ENCODE measurements at regions not wholly inside any gene's neighbourhood (a gene's known extent, or its start where the extent isn't known, plus 50 kb on each side); places are given as distances from the start of the nearest gene placed in this dataset.
A peak's percentile ranks its signal among the peaks of the same experiment; 100 is the strongest.
"Not testable (repeated sequence)": the region's sequence is repeated elsewhere in the genome, so short reads cannot be mapped to it uniquely, and the experiment has no call there.

DNA sequence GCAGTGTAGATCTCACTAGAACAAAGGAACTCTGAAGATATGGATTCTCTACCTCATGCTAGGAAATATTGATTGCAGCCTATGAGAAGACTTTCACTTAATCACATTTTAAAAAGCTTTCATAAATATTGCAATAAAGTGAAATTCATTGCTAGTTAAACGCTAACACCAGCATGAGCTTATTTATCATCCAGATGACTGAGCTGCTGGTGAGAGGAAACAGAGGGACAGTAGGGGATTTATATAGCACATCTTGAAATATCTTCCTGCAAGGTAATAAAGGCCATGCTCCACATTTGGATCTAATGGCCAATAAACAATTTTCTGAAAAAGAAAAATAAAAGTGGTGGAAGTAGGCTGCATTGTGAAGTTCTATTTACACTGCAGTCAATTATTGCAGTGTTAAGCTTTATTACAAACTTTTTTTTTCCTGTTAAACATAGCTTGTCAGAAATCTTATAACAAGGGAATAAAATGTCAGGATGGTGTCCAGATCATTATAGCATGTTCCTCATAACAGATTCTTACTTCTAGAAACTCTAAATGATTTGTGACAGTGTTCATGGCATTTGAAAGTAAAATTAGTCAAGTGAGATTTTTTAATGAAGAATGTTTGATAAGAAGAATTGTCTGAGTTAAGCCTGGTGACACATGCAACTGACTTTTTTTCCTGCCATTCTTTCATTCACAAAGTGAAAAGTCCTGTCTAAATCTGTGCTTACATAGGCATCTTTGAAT lies 342.6 kb downstream of the DMAC1 start:
- DNase-seq, result no peak

DNA sequence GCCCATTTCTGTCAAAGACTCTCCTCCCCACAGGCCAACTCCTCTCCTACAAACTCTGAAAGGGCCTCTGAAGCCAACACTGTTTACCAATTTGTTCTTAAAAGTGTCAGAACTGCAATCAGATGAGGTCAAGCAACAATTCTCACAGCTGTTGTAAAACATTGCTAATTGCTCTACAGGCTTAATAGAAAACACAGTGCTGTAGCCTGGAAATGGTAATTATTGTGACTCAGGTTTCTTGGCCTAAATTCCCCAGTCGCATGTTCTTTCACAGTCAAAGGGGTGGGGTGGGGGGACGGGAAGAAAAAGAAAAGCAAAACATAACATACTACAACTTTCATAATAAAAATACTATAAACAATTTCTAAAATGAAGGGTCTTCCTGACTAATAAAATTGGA lies 343.2 kb downstream of the DMAC1 start:
- DNase-seq, result no peak

DNA sequence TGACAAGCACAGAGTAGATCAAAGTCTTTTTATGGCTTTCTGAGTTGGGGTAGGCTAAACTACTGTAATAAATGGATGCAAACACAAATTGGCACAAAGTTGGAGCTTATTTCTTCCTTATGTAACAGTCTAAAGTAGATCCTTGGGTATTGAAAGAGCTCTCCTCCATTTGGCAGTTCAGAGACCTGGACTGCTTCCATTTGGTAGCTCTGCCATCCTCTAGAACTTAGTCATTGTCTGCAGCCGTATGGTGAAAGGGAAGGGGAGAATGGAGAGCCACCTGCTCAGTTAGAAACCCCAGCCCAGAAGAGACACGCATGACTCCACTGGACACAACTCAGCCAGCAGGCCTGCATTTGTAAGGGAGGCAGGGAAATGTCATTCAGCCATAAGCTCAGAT lies 345.0 kb downstream of the DMAC1 start:
- DNase-seq, result no peak

DNA sequence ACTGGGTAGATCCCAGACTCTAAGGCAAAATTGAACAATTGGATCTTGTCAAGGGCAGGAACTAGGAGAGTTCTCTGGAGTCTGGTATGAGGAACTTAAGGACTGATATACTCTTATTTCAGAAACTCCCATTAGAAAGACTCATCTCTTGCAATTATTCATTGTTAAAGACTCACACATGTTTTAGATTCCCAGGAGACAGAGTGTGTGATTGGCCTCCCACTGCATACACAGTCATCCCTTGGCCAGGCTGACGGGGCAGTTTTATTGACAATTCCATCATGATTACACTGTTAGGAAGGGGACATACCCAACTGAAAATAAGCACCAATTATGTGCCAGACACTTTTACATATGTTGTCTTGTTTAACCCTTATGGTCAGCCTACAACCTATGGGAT lies 347.2 kb downstream of the DMAC1 start:
- no peak for DNase-seq

DNA sequence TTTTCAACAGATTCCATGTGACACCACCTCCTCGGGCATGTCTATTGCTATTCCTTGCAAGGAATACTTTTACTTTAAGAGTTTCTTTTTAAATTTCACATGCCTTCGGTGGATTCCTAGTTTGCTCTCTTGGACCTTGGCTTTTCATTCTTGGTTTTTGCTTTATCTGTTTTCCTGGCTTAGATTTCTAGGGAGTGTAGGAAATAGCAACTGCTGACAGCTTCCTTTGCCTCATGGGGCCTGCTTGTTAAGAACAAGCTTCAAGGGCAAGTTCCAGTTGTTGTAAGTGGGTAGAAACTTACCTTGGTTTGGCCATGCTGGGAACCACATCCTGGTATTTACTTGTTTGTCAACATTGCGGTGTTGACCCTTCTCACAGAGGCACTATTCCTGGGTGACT lies 348.5 kb downstream of the DMAC1 start:
- DNase-seq, result no peak

DNA sequence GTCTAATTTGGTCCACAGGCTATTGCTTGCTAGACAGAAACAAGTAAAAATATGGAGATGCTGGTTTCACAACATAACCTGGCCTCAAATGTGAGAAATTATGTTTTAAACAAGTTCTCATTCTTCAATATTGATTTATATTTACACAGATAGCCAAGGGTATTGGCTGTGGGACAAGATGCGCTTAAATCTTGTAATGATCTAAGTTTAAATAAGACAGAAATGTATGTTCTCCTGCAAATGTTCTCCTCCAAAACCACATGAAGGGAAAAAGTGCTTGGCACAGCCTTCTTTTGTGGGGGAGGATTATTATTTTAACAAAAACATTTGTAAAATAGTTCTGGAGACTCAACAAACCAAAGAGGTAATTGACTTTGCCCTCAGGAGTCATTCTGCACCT lies 356.0 kb downstream of the DMAC1 start:
- no peak for DNase-seq

DNA sequence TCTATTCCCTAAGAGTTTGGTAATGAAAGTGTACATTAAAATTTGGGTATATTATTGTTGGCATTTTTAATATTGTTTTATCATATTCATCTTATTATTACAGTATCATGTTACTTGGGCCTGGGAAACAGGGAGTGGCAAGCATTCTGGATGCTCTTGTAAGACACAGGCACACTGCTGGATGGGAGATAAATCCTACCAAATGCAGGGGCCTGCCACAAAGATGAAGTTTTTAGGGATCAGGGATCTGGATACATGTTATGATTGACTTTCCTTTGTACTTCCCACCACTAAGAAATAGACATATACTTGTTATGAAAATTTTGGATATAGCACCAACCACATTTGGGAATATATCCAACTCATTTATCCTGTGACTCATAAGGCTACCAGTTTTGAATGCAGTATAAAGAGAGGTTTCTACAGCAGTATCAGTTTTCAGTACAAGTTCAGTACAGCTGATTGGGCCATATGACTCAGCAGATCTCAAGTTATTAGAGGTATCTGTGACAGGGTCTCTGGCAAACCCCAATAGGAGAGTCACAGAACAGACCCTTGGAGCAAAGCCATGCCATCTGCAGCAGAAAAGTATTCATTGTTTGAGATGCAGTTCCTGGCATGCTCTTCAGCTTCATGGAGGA lies 360.1 kb downstream of the DMAC1 start:
- DNase-seq, result no peak

DNA sequence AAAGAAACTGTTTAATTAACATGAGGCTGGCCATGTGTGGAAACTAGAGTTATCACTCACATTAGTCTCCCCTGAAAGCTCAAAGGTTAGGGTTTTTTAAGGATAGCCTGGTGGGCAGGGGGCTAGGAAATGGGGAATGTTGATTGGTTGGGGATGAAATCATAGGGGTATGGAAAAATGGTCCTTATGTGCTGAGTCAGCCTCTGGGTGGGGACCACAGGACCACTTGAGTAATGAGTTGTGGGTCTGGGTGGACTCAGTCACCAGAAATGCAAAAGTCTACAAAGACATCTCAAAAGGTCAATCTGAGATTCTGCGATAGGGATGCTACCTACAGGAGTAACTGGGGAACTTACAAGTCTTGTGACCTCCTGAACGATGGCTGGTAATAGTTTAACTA lies 362.8 kb downstream of the DMAC1 start:
- no peak for DNase-seq

DNA sequence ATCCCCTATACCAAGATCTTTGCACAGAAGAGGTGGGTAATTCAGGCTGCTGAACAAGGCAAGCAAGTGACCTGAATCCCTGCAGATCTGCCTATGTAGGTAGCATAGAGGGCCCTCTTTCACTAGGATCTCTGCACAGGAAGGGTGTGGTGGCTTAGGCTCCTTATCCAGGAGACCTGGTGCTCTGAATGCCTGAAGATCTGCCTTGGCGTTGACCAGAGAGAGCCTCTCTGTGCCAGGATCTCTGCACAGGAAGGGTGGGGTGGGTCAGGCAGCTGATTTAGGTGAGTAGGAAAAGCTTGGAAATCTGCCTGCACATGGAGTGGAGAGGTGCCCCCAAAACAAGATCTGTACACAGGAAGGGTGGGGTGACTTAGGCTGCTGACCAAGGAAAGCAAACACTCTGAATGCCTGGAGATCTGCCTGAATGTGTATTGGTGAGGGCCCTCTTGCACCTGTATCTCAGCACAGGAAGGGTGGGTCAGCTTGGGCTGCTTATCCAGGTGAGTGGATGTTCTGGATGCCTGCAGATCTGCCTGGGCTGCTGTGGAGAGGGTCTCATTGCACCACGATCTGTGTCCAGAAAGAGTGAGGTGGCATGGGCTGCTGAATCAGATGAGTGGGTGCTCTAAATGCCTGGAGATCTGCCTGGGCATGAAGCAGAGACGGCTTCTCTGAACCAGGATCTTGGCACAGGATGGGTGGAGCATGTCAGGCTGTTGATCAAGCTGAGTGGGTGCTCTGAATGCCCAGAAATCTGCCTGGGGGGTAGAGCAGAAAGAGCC lies 365.9 kb downstream of the DMAC1 start:
- no peak for DNase-seq

DNA sequence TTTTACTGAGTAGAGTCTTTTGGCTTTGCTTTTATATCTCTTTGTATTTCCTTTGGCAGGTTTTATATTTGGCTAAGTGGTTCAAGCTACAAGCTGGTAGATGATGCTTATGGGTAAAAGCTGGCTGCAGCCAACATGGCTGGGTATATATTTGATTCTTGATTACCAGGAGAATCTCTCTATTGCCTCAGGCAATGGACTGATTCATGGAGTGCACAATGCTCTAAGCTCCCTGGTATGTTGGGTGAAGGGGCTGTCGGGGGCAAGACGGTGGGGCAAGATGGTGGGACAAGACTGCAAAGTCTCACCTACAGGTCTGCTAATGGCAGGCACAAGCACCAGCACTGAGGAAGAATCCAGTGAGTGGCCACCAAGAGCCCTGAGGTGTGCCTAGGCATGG lies 366.6 kb downstream of the DMAC1 start:
- no peak for DNase-seq

DNA sequence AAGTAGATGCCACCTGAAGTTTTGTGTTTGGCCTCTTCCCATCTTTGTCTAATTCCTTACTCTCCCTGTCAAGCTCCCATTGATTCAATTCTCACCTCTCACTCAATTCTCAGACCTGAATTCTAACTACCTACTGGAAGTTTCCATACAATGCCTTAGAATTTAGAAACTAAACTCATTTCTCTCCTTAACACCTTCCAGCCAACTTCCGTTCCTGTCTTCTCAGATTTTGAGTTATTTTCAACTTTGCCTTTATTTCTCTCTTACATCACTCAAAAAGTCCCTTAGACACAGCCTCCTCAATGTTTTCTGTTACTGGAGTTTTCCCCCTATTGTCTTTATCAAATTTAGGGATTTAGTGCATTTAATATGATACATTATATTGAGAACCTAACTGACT lies 382.2 kb downstream of the DMAC1 start:
- DNase-seq, result not testable (repeated sequence)

DNA sequence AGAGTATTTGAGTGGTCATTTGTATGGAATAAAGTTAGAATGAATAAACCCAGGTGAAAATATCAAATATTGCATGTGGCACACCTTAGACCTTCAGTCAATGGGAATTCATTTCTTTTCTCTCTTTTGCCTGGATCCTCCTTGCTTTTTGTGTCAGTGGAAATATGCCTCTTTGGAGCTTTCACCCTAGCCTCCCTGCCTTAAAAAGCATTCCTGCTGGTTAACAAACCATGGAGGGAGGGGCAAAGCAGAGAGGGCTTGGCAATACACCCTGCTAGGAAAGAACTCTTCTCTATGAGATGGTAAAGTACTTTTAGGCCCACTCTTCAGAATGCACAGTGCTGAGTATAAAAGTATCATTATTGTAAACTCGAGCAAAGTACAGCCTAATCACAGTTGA lies 383.7 kb downstream of the DMAC1 start:
- no peak for DNase-seq

DNA sequence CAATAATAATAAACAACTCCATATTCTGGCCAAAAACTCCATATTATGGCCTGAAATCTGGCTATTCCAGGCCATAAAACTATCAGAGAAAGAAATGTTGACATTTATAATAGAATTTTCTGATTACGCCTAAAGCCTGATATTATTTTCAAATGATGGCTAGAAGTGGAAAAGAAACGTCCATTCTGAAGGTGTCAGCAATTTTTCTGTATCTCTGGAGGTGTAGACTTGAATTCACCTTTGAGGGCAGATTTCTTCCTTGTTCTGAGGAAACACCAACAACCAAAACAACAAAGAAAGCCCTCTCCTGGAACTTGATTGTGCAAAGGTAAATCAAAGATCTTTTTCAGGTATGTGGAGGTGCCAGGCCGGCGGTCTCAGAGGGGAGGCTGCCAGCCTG lies 390.7 kb downstream of the DMAC1 start:
- no peak for DNase-seq

DNA sequence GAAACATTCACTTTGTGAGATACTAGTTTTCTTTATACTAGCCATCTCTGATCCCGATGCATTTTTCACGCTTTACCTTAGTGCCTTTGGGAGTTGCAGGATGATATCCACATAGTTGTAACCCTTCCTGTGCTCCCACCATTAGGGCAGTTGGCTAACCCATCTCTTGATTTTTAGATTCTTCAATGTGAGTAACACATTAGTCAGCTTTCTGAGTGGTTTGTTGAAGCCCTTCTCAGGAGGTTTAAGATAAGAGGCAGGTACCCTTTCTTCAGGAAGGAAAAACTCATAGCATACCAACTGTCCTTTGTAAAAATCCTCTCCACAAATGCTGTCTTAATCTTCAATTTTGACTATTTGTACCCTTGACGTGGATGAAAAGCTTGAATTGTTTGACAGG lies 392.3 kb downstream of the DMAC1 start:
- DNase-seq, result no peak

DNA sequence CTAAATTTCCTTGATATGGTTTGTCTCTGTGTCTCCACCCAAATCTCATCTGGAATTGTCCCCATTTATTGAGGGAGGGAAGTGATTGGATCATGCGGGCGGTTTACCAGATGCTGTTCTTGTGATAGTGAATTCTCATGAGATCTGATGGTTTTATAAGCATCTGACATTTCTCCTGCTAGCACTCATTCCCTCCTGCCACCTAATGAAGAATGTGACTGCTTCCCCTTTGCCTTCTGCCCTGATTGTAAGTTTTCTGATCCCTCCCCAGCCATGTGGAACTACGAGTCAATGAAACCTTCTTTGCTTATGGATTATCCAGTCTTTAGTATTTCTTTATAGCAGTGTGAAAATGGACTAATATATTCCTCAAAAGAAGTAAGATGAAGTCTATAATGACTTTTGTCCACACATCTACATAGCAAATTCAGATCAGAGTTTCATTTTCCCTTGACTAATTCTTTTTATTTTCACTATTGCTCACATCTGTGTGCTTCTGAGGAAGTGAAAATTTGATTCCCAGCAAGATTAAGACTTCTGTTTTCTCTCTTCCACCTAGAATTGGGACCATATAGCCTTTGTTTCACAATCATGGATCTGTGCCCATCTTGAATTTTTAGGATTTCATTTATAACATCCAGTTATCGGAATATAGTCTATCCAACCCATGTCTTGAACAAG lies 393.5 kb downstream of the DMAC1 start:
- no peak for DNase-seq

DNA sequence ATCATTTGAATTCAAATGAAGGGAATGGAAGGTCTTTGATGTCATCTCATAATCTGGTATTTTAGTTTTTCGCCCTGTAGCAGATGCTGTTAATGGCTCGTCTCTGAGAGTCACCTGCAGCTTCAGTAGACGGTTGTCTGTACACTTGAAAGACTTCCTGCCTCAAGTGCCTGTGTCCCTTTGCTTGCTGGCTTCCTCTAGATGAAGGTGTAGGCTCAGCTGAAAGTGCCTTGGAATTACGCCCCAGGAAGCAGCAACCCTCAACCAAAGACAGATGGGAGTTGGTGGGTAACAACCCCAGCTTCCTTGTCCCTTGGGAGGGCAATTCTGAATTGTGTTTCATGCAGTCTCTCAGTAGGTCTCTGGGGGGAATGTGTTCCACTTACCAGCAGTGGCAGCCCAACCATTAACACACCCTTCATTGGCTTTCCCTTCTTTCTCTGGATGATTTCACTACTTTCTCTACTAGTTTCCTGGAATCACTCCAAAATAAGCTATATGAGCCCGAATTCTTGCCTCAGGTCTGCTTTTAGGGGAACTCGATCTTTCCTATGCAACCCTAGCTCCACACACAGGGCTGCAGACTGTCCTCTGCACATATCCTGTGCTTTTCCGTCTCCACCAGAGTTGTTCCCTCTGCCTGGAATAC lies 395.6 kb downstream of the DMAC1 start:
- DNase-seq, result no peak

DNA sequence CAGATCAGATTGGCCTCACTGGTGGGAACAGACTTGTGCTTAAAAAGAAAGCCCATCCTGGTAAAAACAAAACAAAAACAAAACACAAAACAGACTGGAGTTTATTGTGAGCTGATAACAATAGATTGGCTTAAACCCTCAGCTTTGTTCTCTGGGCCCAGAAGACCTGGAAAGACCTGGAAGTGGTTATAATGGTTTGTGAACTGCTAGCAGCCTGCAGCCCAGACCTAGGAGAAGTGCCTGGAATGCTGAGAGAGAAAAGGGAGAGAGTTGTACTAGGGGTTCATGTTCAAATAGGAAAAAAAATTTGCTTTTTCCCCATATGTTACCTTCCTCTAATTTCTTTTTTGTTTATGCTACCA lies 396.6 kb downstream of the DMAC1 start:
- no peak for DNase-seq

DNA sequence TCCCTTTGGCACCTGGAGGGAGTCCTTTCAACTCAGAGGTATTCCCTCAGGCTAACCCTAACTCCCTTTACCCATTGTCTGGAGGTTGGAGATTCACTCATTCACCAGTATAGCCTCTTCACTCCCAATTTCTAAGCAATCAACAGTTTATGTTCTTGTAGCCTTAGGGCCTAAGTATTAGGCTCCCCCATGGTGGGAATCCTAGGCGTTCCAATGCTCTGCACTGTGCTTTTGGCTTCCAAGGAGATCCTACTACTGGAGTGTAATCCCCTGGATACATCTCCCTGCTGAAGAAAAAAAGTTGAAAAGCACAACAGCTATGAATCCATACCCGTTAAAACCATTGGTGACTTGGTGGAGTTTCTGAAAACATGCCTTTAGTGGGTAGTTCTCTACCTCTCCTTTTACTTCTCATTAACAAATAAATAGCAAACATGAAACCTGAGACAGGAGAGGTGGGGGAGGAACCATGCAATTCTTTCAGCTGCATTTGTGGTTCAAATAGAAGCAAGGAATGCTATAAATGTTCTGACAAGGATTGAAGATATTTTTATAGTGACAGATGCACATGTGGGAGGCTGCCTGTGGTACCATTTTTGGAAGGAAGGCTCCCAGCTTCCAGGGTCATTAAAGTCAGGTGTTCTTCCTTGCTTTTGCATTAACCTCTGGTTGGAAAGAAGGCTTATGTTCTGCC lies 397.1 kb downstream of the DMAC1 start:
- no peak for DNase-seq

DNA sequence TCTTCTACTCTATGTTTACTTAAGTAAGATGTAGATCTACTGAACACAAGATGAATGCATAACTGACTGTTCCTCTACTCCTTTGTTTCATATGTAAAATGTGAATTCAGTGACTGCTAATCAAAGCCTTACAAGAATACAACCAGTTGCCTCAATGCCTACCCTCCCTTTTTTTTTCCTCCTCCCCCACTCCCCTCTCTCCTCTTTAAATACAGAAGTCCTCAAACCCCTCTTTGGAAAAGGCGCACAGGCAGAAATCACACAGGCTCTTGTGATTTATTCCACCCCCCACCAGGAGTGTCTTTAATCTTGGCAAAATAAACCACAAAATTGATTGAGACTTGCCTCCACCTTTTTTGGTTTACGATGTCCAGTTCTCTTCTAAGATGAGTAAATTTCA lies 398.5 kb downstream of the DMAC1 start:
- DNase-seq, result no peak

DNA sequence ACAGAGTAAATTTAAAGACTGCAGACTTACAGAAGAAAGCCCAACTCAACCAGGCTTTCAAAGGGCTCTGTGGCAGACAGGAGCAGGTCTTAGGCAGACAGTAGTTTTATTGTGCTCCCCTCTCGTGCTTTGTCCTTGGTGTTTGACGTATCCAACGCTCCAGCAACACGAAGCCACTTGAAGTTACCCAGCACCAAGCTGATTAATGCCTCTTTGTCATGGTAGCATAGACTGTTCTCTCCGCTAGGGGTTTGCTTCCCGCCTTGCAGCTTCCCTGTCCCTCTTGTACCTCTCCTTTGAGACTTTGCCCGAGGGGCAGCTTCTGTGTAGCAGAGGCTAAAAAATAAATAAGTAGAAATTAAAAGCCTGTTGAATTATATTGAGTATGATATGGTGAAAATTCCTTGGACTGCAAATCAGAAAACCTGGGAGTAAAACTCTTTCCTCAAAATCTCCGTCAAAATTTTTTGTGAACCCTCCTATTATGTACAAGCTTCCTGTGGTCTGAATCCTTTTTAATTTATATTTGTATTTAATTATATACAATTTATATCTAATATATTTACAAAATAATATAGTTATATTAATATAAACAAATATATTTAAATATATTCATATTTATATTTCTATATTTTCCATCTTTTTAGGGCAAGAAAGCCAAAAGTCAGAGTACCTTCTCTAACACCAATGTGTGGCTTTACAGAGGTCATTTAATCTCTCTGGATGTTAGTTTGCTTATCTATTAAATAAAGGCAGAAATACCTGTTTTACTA lies 405.4 kb downstream of the DMAC1 start:
- peak in 1 of 2 donors; percentile 12 for DNase-seq

DNA sequence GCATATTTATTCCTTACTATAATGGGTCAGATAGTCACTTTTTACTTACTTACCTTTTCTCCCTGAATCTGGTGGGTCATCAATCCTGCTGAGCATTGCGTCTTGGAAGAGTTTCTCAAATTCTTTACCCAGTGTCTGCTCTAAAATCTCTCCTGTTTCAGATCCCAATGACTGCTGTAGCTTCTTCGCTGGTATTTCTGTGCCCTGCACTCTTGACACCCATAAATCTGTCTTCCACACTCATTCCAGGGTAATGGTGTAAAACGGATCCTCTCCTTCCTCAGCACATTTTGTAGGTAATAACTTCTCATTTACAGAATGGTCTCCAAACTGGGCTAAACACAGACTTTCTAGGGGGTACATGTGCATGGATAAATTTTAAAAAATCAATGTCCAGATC lies 407.4 kb downstream of the DMAC1 start:
- no peak for DNase-seq

DNA sequence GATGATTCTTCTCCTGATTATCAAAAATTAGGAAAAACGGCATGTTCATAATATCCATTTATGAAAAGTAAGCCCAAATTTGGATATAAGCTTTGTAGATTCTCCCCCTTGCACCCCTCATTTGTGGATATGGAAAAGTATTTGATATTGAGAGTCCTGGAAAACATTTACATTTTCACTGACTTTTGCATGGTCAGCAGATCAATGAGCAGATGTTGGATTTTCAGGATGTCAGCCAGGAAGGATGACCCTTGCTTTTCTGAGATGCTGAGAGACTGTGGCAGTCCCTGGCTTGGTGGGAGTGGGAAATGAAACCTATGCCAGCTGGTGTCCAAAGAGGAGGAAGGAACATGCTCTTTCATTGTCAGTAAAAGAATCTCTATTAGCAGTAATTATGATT lies 410.8 kb downstream of the DMAC1 start:
- DNase-seq, result no peak

Data from hippocampal formation (tissue), 2 donors.